ENCODE measurements at regions not wholly inside any gene's neighbourhood (a gene's known extent, or its start where the extent isn't known, plus 50 kb on each side); places are given as distances from the start of the nearest gene placed in this dataset.

- no peak for TF ChIP-seq CTCF (IDR thresholded peaks at IDR 0.05; ENCODE audit: low read depth, low read length, missing control alignments)
- H3K4me3 ChIP-seq (replicated peaks; ENCODE audit: low read depth, low read length): no peak overlapping the region
- DNase-seq (ENCODE audit: extremely low read depth, low read depth): no peak
These were observed 489.9 kb upstream of the CDH5 start for GRCh38 chr16:65876624-65877023.

GRCh38 chr16:65876056-65876408, 490.5 kb upstream of the CDH5 start:
- H3K4me3 ChIP-seq (replicated peaks; ENCODE audit: low read depth, low read length): no peak overlapping the region
- no peak for DNase-seq (ENCODE audit: extremely low read depth, low read depth)
- no peak for TF ChIP-seq CTCF (IDR thresholded peaks at IDR 0.05; ENCODE audit: low read depth, low read length, missing control alignments)

GRCh38 chr16:65875381-65876055, 491.0 kb upstream of the CDH5 start:
- no peak overlapping the region for H3K4me3 ChIP-seq (replicated peaks; ENCODE audit: low read depth, low read length)
- no peak for TF ChIP-seq CTCF (IDR thresholded peaks at IDR 0.05; ENCODE audit: low read depth, low read length, missing control alignments)
- no peak for DNase-seq (ENCODE audit: extremely low read depth, low read depth)

GRCh38 chr16:65869261-65869660, 497.2 kb upstream of the CDH5 start:
- DNase-seq (ENCODE audit: extremely low read depth, low read depth): no peak
- no peak for TF ChIP-seq CTCF (IDR thresholded peaks at IDR 0.05; ENCODE audit: low read depth, low read length, missing control alignments)
- H3K4me3 ChIP-seq (replicated peaks; ENCODE audit: low read depth, low read length): no peak overlapping the region

GRCh38 chr16:65867276-65867960, 499.1 kb upstream of the CDH5 start:
- no peak overlapping the region for H3K4me3 ChIP-seq (replicated peaks; ENCODE audit: low read depth, low read length)
- DNase-seq (ENCODE audit: extremely low read depth, low read depth): no peak
- TF ChIP-seq CTCF (IDR thresholded peaks at IDR 0.05; ENCODE audit: low read depth, low read length, missing control alignments): no peak

- no peak for TF ChIP-seq CTCF (IDR thresholded peaks at IDR 0.05; ENCODE audit: low read depth, low read length, missing control alignments)
- no peak for DNase-seq (ENCODE audit: extremely low read depth, low read depth)
These were observed 503.3 kb upstream of the CDH5 start for GRCh38 chr16:65863236-65863635.

More at GRCh38 chr16:65863236-65863635, 503.3 kb upstream of the CDH5 start:
- H3K4me3 ChIP-seq (replicated peaks; ENCODE audit: low read depth, low read length): no peak overlapping the region
